Spleen (tissue), 11 donors: ENCODE measurements at regions not wholly inside any gene's neighbourhood (a gene's known extent, or its start where the extent isn't known, plus 50 kb on each side); places are given as distances from the start of the nearest gene placed in this dataset.

ENCODE experiments used
- DNase-seq: peaks from one replicate; pipeline ENCODE4 v3.0.0-alpha.2; 2020
- H3K27ac ChIP-seq, 8 donors: fragments of 200-600 bp; sonication (generic) in 7 of 8; 1 replicate in 4 of 8; 2 replicates in 4 of 8; pipeline versions ENCODE4 v1.5.0 to v1.8.0; 2016 to 2021; ENCODE audit warnings: inconsistent platforms in 4 of 8, mild to moderate bottlenecking in 4 of 8, moderate library complexity in 1 of 8
- H3K27me3 ChIP-seq, 7 donors: fragments of 200-600 bp; sonication (generic) in 6 of 7; replicated peaks in 1 of 7; 1 replicate in 4 of 7; 2 replicates in 3 of 7; pipeline versions ENCODE4 v1.5.0 to v1.8.0; 2016 to 2021; ENCODE audit warnings: inconsistent platforms in 3 of 7, mild to moderate bottlenecking in 1 of 7
- H3K36me3 ChIP-seq, 6 donors: fragments of 200-600 bp; sonication (generic) in 5 of 6; 1 replicate in 4 of 6; 2 replicates in 2 of 6; pipeline versions ENCODE4 v1.5.0 to v1.8.0; 2016 to 2021; ENCODE audit warnings: inconsistent platforms in 2 of 6
- H3K4me1 ChIP-seq, 6 donors: fragments of 200-600 bp; sonication (generic) in 5 of 6; 1 replicate in 3 of 6; 2 replicates in 3 of 6; pipeline versions ENCODE4 v1.5.0 to v1.8.0; 2016 to 2021; ENCODE audit warnings: inconsistent platforms in 3 of 6
- H3K4me3 ChIP-seq, 8 donors: fragments of 200-600 bp; sonication (generic) in 7 of 8; 1 replicate in 4 of 8; 2 replicates in 4 of 8; pipeline versions ENCODE4 v1.5.0 to v1.8.0; 2016 to 2021; ENCODE audit warnings: inconsistent platforms in 4 of 8, mild to moderate bottlenecking in 4 of 8, moderate library complexity in 2 of 8
- H3K9me3 ChIP-seq, 8 donors: fragments of 200-600 bp; sonication (generic) in 7 of 8; 1 replicate in 4 of 8; 2 replicates in 4 of 8; pipeline versions ENCODE4 v1.5.0 to v1.8.0; 2016 to 2021; ENCODE audit warnings: inconsistent platforms in 4 of 8
- POLR2A ChIP-seq, 3 donors: fragments of 450-650 bp; IDR thresholded peaks; one replicate each; pipeline ENCODE4 v1.5.1; 2017; ENCODE audit warnings: antibody characterized with exemption in 3 of 3, mild to moderate bottlenecking in 1 of 3
- POLR2AphosphoS5 ChIP-seq, 3 donors: sonication (generic); formaldehyde crosslinking; IDR thresholded peaks; one replicate each; pipeline ENCODE4 v1.5.1; 2017; ENCODE audit warnings: antibody characterized with exemption in 3 of 3
- WGBS, 5 donors: extraction: QIAGEN DNeasy Blood & Tissue Kit in 3 of 5; methylation state at CpG; one replicate each; pipeline versions ENCODE4 v1.1.5 to v1.1.7; 2013 to 2018; 5-methylcytosine and 5-hydroxymethylcytosine counted together
- intact Hi-C: fragments of 100-400 bp; cut with DNase I; formaldehyde crosslinking; loops from one replicate; pipeline ENCODE4 v1.15.0; 2023; ENCODE audit warnings: low total_unique reads
- TF ChIP-seq, protein P1 (sequence below), 11 experiments: fragments of 200-600 bp in 7 of 11; fragments of 450-650 bp in 4 of 11; sonication (generic) in 4 of 11; IDR thresholded peaks in 8 of 11; conservative IDR thresholded peaks in 3 of 11; 1 replicate in 7 of 11; 2 replicates in 4 of 11; pipeline versions ENCODE4 v1.4.0 to v1.8.0; 2016 to 2021; ENCODE audit warnings: antibody characterized with exemption in 11 of 11, inconsistent platforms in 4 of 11, mild to moderate bottlenecking in 1 of 11
- donor health status: healthy with polysubstance abuse.
- donor health status: DM: no; HTN: no; CAD: no; lungs with moderate emphysema.
- donor health status: DM: no; HTN: no; CAD: no.
- donor health status: Bipolar disorder and iron deficiency.
- donor health status: healthy.
- donor health status: DM: no; HTN: no; CAD: no.
- donor health status: DM: yes; HTN: yes; CAD: no.

DNA sequence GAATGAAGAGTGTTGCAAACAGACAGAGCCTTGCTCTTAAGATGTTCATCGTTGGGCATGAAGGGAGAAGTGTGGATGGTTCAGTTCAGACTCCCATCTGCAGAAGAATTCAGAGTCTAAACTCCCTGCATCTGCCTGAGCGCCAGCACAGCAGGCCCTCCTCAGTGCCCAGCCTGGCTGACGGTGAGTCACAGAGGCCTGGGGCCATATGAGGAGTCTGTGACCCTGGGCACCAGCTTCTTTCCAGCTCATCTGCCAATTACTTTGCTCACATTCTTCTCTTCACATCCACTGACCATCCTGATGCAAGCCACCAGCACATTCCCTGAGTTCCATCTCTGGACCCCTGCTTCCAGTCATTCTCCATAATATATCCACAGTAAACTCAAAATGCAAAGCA lies 401.1 kb upstream of the TRPC7 start:
- Histone ChIP-seq H3K9me3 (no peaks in the 10 kb centered on the region), H3K4me1 (no peaks in the 10 kb centered on the region), H3K27ac (no peak overlapping the region), H3K36me3 (no peaks in the 10 kb centered on the region), H3K27me3 (no peaks in the 10 kb centered on the region), H3K4me3 (no peak overlapping the region)
- intact Hi-C loops: loop anchor here (5.0 kb wide), 1 partner anchor 519 kb away; no protein-coding TSS in a partner anchor
- 68 to 94% (median 88%) methylated on average over 3 of the region's 3 CpGs for WGBS, 5 donors
- TF ChIP-seq POLR2AphosphoS5 (IDR thresholded peaks at IDR 0.05): no peak
- TF ChIP-seq, protein P1, sequence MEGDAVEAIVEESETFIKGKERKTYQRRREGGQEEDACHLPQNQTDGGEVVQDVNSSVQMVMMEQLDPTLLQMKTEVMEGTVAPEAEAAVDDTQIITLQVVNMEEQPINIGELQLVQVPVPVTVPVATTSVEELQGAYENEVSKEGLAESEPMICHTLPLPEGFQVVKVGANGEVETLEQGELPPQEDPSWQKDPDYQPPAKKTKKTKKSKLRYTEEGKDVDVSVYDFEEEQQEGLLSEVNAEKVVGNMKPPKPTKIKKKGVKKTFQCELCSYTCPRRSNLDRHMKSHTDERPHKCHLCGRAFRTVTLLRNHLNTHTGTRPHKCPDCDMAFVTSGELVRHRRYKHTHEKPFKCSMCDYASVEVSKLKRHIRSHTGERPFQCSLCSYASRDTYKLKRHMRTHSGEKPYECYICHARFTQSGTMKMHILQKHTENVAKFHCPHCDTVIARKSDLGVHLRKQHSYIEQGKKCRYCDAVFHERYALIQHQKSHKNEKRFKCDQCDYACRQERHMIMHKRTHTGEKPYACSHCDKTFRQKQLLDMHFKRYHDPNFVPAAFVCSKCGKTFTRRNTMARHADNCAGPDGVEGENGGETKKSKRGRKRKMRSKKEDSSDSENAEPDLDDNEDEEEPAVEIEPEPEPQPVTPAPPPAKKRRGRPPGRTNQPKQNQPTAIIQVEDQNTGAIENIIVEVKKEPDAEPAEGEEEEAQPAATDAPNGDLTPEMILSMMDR (IDR thresholded peaks at IDR 0.05 in 8 of 11, conservative IDR thresholded peaks at IDR 0.05 in 3 of 11): no peak
- TF ChIP-seq POLR2A (IDR thresholded peaks at IDR 0.05): no peak
- DNase-seq: no peak

DNA sequence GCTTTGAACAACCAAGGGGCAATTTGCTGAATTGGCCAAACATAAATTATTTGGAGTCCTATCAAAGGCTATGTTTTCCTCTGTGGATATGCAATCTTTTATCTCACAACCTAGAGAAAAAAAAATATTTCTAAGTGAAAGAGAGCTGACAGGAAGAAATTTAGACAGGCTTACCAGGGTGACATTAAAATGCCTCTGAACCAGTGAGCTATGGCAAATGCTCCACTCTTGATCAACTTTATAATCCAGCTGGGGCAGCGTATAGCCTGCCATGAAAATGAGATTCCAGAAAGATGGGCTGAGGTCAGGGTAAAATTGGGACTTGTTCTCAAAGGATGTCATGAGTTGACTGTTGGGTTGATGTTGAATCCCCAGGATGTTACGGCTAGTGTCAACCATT lies 399.3 kb upstream of the TRPC7 start:
- TF ChIP-seq, protein P1 (IDR thresholded peaks at IDR 0.05 in 8 of 11, conservative IDR thresholded peaks at IDR 0.05 in 3 of 11): no peak
- no peak for TF ChIP-seq POLR2AphosphoS5 (IDR thresholded peaks at IDR 0.05)
- TF ChIP-seq POLR2A (IDR thresholded peaks at IDR 0.05): no peak
- intact Hi-C loops: no loop called here
- WGBS, 5 donors: 62 to 92% (median 81%) methylated on average over 2 of the region's 2 CpGs
- Histone ChIP-seq H3K27me3 (no peaks in the 10 kb centered on the region), H3K4me3 (no peak overlapping the region), H3K9me3 (no peaks in the 10 kb centered on the region), H3K4me1 (no peaks in the 10 kb centered on the region), H3K36me3 (no peaks in the 10 kb centered on the region), H3K27ac (no peak overlapping the region)
- DNase-seq: no peak

DNA sequence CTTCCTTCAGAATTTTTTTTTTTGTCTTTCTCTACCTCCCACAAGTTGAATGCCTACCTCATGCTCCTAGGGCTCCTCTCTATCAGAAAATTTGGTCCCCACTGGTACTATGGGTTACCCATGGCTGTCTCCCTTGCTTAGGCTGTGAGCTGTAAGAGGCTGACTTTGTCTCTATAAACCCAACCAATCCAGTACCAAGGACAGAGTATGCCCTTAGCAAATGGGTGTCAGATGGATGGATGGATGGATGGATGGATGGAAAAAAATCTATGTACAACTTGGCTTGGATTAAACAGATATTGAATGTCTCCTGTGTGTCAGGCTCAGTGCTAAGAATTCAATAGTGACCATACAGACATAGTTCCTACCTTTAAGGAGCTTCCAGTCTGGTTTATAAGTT lies 398.2 kb upstream of the TRPC7 start:
- H3K27me3 ChIP-seq: no peaks in the 10 kb centered on the region
- intact Hi-C loops: no loop called here
- TF ChIP-seq POLR2AphosphoS5 (IDR thresholded peaks at IDR 0.05): no peak
- no peak for TF ChIP-seq POLR2A (IDR thresholded peaks at IDR 0.05)
- TF ChIP-seq, protein P1 (IDR thresholded peaks at IDR 0.05 in 8 of 11, conservative IDR thresholded peaks at IDR 0.05 in 3 of 11): no peak
- H3K27ac ChIP-seq: no peak overlapping the region
- no peaks in the 10 kb centered on the region for H3K9me3 ChIP-seq
- H3K4me1 ChIP-seq: no peaks in the 10 kb centered on the region
- no peak for DNase-seq
- H3K4me3 ChIP-seq: no peak overlapping the region
- no peaks in the 10 kb centered on the region for H3K36me3 ChIP-seq

DNA sequence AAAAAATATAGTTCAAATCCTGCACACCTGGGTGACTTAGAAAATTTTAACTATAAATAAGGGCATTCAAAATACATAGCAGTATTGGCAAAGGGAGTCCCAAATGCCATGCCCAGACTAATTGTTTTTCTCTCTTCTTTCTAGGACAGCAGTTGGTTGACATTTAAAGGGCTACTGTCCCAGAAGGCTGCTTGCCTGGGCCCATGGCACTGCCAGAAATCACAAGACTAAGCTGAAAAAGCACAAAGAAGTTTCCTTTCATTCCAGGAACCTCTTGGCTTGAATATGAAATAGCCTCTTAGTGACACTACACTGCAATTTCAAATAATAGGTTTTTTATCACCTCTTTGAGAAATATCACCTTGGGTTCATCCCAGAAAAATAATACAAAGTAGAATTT lies 388.9 kb upstream of the TRPC7 start:
- Histone ChIP-seq H3K4me3 (no peak overlapping the region), H3K36me3 (no peaks in the 10 kb centered on the region), H3K27ac (no peak overlapping the region), H3K9me3 (no peaks in the 10 kb centered on the region), H3K27me3 (no peaks in the 10 kb centered on the region), H3K4me1 (no peaks in the 10 kb centered on the region)
- DNase-seq: no peak
- intact Hi-C loops: no loop called here
- no peak for TF ChIP-seq POLR2A (IDR thresholded peaks at IDR 0.05)
- TF ChIP-seq, protein P1 (IDR thresholded peaks at IDR 0.05 in 8 of 11, conservative IDR thresholded peaks at IDR 0.05 in 3 of 11): no peak
- no peak for TF ChIP-seq POLR2AphosphoS5 (IDR thresholded peaks at IDR 0.05)
